ENCODE measurements at regions not wholly inside any gene's neighbourhood (a gene's known extent, or its start where the extent isn't known, plus 50 kb on each side); places are given as distances from the start of the nearest gene placed in this dataset.

GRCh38 chr7:46143421-46143820 lies 222.3 kb upstream of the IGFBP3 start:
- H3K4me1 ChIP-seq (ENCODE audit: control insufficient read depth in 2 of 3, insufficient read depth in 2 of 3, low read depth in 1 of 3, low read length in 3 of 3) = peaks cover 0 to 5% (median 0%) of the 10 kb centered on the region in 3 donors
- H3K27ac ChIP-seq (ENCODE audit: low read depth in 2 of 2, low read length in 2 of 2) = no peak overlapping the region
- H3K36me3 ChIP-seq (ENCODE audit: control insufficient read depth in 2 of 3, insufficient read depth in 3 of 3, low read length in 3 of 3) = no peaks in the 10 kb centered on the region
- H3K4me3 ChIP-seq (ENCODE audit: low read length in 3 of 3) = no peak overlapping the region
- H3K27me3 ChIP-seq (ENCODE audit: control insufficient read depth, insufficient read depth, low read length) = no peaks in the 10 kb centered on the region
- intact Hi-C loops (cut with DNase I) = no loop called here
- DNase-seq (no peak), FAIRE-seq (no peak)
- no peak overlapping the region for H3K9ac ChIP-seq (ENCODE audit: low read length in 3 of 3)
- no peak for TF ChIP-seq CTCF (IDR thresholded peaks at IDR 0.05; ENCODE audit: borderline replicate concordance, extremely low read depth, insufficient read depth)
- H3K9me3 ChIP-seq (ENCODE audit: control insufficient read depth in 2 of 3, insufficient read depth in 1 of 3, low read length in 3 of 3) = no peaks in the 10 kb centered on the region

GRCh38 chr7:46139079-46139478 lies 218.0 kb upstream of the IGFBP3 start:
- Histone ChIP-seq H3K36me3 (ENCODE audit: control insufficient read depth in 2 of 3, insufficient read depth in 3 of 3, low read length in 3 of 3) (no peaks in the 10 kb centered on the region), H3K9ac (ENCODE audit: low read length in 3 of 3) (no peak overlapping the region), H3K4me1 (ENCODE audit: control insufficient read depth in 2 of 3, insufficient read depth in 2 of 3, low read depth in 1 of 3, low read length in 3 of 3) (no peaks in the 10 kb centered on the region), H3K4me3 (ENCODE audit: low read length in 3 of 3) (no peak overlapping the region), H3K9me3 (ENCODE audit: control insufficient read depth in 2 of 3, insufficient read depth in 1 of 3, low read length in 3 of 3) (no peaks in the 10 kb centered on the region), H3K27ac (ENCODE audit: low read depth in 2 of 2, low read length in 2 of 2) (no peak overlapping the region), H3K27me3 (ENCODE audit: control insufficient read depth, insufficient read depth, low read length) (no peaks in the 10 kb centered on the region)
- DNase-seq = peak in 2 of 5 donors; percentile 49 to 62
- TF ChIP-seq CTCF (IDR thresholded peaks at IDR 0.05; ENCODE audit: borderline replicate concordance, extremely low read depth, insufficient read depth) = no peak
- FAIRE-seq = no peak
- intact Hi-C loops (cut with DNase I) = no loop called here

GRCh38 chr7:46137725-46138124 lies 216.7 kb upstream of the IGFBP3 start:
- no peak overlapping the region for H3K27ac ChIP-seq (ENCODE audit: low read depth in 2 of 2, low read length in 2 of 2)
- DNase-seq (no peak), FAIRE-seq (no peak)
- TF ChIP-seq CTCF (IDR thresholded peaks at IDR 0.05; ENCODE audit: borderline replicate concordance, extremely low read depth, insufficient read depth) = no peak
- H3K4me3 ChIP-seq (ENCODE audit: low read length in 3 of 3) = no peak overlapping the region
- H3K27me3 ChIP-seq (ENCODE audit: control insufficient read depth, insufficient read depth, low read length) = no peaks in the 10 kb centered on the region
- no peaks in the 10 kb centered on the region for H3K36me3 ChIP-seq (ENCODE audit: control insufficient read depth in 2 of 3, insufficient read depth in 3 of 3, low read length in 3 of 3)
- H3K4me1 ChIP-seq (ENCODE audit: control insufficient read depth in 2 of 3, insufficient read depth in 2 of 3, low read depth in 1 of 3, low read length in 3 of 3) = no peaks in the 10 kb centered on the region
- no peak overlapping the region for H3K9ac ChIP-seq (ENCODE audit: low read length in 3 of 3)
- intact Hi-C loops (cut with DNase I) = no loop called here
- H3K9me3 ChIP-seq (ENCODE audit: control insufficient read depth in 2 of 3, insufficient read depth in 1 of 3, low read length in 3 of 3) = no peaks in the 10 kb centered on the region

- Histone ChIP-seq H3K9ac (ENCODE audit: low read length in 3 of 3) (no peak overlapping the region), H3K27ac (ENCODE audit: low read depth in 2 of 2, low read length in 2 of 2) (no peak overlapping the region), H3K36me3 (ENCODE audit: control insufficient read depth in 2 of 3, insufficient read depth in 3 of 3, low read length in 3 of 3) (no peaks in the 10 kb centered on the region), H3K4me3 (ENCODE audit: low read length in 3 of 3) (no peak overlapping the region), H3K4me1 (ENCODE audit: control insufficient read depth in 2 of 3, insufficient read depth in 2 of 3, low read depth in 1 of 3, low read length in 3 of 3) (no peaks in the 10 kb centered on the region), H3K9me3 (ENCODE audit: control insufficient read depth in 2 of 3, insufficient read depth in 1 of 3, low read length in 3 of 3) (no peaks in the 10 kb centered on the region), H3K27me3 (ENCODE audit: control insufficient read depth, insufficient read depth, low read length) (no peaks in the 10 kb centered on the region)
- intact Hi-C loops (cut with DNase I) = no loop called here
- no peak for DNase-seq
- no peak for FAIRE-seq
- TF ChIP-seq CTCF (IDR thresholded peaks at IDR 0.05; ENCODE audit: borderline replicate concordance, extremely low read depth, insufficient read depth) = no peak
Observed at GRCh38 chr7:46135557-46135956, 214.5 kb upstream of the IGFBP3 start.
